ENCODE measurements at regions not wholly inside any gene's neighbourhood (a gene's known extent, or its start where the extent isn't known, plus 50 kb on each side); places are given as distances from the start of the nearest gene placed in this dataset.

- TF ChIP-seq, protein P1, sequence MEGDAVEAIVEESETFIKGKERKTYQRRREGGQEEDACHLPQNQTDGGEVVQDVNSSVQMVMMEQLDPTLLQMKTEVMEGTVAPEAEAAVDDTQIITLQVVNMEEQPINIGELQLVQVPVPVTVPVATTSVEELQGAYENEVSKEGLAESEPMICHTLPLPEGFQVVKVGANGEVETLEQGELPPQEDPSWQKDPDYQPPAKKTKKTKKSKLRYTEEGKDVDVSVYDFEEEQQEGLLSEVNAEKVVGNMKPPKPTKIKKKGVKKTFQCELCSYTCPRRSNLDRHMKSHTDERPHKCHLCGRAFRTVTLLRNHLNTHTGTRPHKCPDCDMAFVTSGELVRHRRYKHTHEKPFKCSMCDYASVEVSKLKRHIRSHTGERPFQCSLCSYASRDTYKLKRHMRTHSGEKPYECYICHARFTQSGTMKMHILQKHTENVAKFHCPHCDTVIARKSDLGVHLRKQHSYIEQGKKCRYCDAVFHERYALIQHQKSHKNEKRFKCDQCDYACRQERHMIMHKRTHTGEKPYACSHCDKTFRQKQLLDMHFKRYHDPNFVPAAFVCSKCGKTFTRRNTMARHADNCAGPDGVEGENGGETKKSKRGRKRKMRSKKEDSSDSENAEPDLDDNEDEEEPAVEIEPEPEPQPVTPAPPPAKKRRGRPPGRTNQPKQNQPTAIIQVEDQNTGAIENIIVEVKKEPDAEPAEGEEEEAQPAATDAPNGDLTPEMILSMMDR (IDR thresholded peaks at IDR 0.05), result no peak
- TF ChIP-seq POLR2A (IDR thresholded peaks at IDR 0.05), result no peak
These were observed 165.9 kb upstream of the NAMPT start for GRCh38 chr7:106450716-106451115.
